Stimulated activated CD4-positive, alpha-beta T cell treated with anti-CD3 and anti-CD28 coated beads, TNF-alpha, amount 100 ng/mL, for 4 hours (primary cell): ENCODE measurements at regions not wholly inside any gene's neighbourhood (a gene's known extent, or its start where the extent isn't known, plus 50 kb on each side); places are given as distances from the start of the nearest gene placed in this dataset.
"Not testable (repeated sequence)": the region's sequence is repeated elsewhere in the genome, so short reads cannot be mapped to it uniquely, and the experiment has no call there.

Source experiments
- DNase-seq, 3 experiments: peaks; one replicate each; pipeline ENCODE4 v3.0.0-alpha.2; 2020; ENCODE audit warnings: low read depth in 3 of 3

DNA sequence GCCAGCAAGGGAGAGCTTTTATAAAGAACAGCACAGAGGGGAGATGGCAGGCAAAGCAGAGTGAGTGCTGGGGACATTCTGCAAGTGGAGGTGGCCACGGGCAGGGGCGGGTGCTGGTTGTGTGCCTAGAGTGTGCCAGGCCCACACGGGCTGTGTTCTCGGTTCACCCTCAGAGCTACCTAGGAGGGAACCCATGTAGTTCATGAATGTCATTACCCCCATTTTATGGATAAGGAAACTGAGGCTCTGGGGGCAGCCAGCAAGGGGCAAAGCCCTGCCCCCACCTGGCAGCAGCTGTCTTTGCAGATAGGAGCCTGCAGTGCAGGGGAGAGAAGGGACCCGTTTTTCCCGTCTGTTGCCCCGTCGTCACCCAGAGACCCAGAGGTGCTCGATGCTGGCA, 85.2 kb upstream of the NCOR2 start:
- DNase-seq: no peak

DNA sequence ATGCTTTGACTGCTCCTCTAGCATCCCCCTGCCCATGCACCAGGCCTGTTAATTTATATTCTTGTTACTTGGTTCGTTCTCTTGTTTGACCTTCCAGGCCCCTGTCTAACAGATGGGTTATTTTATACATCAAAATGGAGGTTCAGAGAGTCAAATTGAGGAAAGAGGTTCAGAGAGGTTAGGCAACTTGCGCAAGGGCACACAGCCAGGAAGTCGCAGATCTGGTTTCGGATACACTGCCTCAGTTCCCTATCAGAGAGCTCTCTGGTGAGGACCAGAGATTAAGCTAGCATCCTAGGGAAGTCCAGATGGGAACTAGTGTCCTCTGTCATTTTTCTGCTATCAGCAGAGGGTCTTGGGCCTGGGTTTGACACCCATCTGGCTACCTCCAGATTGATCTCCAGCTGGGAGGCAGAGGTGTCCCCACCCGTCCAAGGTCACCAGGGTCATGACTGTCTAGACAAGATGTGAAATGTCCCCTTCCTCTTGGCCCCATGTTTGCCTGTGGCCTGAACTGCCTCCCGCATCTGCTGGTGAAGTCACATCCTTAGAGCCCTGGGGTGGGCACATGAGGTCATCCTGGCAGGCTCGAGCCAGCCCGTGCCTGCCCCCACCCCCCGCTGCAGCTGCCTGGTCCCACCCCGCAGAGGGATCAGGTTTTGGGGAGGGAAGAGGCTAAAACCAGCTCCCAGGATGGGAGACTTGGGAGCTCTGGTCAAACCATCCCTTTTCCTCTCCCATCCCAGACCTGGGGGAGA, 84.3 kb upstream of the NCOR2 start:
- no peak for DNase-seq

DNA sequence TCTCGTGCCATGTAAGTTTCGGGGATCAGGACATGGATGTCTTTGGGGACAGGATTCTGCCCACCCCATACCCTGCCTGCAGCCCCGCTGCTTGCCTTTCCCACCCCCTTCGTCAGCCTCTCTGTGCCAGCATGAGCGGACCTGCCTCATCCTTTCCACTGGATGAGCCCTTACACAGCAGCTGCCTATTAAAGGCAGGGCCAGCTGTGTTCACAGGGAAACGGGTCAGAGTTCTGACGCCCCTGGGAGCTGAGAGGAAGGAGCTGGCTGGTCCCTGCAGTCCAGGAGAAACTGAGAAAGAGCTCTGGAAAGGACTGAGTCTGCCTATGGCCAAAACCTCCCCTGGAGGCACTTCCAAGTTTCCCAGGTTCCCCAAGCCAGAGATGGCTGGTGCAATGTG, 83.5 kb upstream of the NCOR2 start:
- DNase-seq: no peak

DNA sequence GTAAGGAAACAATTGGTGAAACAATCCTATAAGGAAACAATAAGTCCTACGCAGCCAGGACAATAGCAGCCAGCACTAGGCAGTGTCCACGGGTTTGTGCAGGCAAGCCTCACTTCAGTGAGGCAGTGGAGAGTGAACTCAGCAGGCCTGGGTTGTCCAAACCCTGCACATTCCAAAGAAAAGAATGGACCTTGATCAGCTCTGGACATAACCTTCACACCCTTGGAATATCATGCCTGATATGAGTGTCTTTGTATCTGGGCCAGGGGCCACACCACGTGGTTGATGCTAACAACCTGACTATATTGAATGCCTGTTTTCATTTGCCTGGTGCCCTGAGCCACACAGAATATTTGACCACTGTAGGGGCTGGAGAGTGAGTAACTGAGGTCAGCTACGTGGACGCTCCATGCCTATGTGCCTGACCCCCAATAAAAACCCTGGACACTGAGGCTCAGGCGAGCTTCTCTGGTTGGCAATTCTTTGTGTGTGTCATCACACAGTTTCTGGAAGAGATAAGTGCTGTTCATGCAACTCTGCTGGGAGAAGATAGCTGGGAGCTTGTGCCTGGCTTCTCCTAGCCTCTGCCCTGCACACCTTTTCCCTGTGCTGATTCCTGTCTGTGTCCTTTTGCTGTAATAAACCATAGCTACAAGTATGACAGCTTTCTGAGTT, 81.4 kb upstream of the NCOR2 start:
- no peak for DNase-seq

DNA sequence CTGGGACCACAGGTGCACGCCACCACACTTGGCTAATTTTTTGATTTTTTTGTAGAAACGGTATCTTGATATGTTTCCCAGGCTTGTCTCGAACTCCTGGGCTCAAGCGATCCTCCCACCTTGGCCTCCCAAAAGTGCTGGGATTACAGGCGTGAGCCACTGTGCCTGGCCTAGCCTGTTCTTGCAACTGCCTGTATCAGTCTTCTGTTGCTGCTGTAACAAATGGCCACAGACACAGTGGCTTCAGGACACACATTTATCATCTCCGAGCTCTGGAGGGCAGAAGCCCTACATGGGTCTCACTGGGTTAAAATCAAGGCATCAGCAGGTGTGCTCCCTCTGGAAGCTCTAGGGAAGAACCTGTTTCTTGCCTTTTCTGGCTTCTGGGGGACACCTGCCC, 79.9 kb upstream of the NCOR2 start:
- no peak for DNase-seq

DNA sequence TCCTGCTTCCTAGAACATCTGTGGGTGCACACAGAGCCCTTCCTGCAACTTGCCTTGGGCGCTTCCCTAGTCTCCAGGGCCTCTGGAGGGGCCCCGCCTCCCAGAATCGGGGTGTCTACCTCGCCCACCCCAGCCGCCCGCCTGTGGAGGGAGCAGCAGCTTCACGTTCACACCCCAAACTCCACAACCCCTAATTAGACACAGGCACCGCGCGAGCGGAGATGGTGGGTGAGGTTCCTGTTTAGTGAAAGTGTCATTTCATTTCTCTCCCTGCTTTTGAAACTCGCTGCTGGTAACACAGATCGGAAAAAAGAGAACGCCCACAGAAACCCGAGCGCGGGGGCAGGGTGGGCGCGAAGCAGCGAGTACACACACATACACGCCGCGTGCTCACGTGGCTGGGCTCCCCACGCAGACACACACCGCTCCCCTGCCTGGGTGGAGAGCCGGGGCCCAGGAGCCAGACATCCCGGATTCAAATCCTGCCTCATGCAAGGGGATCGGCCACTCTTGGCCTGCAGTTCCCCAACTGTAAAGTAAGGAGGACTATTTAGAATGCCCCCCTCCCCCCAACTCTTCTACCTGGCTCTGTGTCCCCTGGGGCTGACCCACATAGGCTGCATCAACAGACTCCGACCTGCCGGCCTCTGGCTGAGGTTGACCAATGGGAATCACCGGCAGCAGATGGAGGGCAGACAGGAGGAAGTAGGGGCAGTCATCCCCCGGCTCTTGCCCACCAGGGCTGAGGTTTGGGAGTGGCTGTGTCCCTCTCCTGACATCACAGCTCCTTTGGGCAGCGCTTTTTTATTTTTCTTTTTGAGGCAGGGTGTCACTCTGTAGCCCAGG, 79.2 kb upstream of the NCOR2 start:
- peak; percentile 39 to 84 (median 73) for DNase-seq

DNA sequence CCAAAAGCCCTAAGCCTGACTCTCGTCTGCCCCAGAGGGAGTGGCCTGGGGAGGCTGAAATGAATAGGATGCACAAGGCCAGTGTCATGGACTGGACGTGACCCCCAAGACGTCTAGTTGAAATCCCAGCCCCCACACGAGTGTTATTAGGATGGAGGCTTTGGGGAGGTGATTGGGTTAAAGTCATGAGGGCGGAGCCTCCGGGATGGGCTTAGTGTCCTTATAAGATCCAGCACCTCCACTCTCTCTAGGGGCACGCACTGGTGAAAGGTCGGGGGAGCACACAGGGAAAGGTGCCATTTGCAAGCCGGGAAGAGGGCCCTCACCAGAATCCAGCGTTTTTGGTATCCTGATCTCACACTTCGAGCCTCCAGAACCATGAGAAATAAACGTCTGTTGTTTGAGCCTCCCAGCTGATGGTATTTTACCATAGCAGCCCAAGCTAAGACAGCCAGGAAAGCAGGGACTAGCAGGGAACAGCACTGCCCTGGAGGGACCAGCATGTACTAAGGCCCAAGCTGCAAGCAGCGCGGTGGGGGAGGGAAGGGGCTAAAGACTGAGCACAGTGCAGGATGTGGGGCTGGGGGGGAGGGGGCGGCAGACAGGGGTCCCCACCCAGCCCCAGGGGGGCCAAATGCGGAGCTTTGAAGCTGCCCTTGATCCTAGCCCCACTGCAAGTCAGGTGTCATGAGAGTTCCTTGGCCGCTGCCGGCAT, 78.3 kb upstream of the NCOR2 start:
- DNase-seq: no peak

DNA sequence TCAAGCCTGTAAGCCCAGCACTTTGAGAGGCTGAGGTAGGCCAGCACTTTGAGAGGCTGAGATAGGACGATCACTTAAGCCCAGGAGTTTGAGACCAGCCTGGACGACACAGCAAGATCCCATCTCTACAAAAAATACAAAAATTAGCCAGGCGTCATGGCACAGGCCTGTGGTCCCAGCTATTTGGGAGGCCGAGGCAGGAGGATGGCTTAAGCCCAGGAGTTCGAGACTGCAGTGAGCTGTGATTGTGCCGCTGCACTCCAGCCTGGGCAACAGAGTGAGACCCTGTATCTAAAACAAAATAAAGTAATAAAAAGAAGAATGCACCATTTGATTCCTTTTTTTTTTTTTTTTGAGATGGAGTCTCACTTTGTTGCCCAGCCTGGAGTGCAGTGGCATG, 76.4 kb upstream of the NCOR2 start:
- not testable (repeated sequence) for DNase-seq

DNA sequence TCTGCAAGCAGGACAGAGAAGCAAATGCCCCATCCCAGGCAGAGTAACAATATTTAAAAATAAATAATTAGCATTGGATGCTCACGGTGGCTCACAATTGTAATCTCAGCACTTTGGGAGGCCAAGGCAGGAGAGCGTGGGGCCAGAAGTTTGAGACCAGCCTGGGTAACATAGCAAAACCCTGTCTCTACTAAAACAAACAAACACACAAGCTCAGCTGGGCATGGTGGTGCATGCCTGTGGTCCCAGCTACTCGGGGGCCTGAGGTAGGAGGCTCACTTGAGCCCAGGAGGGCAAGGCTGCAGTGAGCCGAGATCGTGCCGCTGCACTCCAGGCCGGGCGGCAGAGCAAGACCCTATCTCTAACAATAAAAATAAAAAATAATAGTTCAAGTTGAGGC, 74.7 kb upstream of the NCOR2 start:
- DNase-seq: no peak

DNA sequence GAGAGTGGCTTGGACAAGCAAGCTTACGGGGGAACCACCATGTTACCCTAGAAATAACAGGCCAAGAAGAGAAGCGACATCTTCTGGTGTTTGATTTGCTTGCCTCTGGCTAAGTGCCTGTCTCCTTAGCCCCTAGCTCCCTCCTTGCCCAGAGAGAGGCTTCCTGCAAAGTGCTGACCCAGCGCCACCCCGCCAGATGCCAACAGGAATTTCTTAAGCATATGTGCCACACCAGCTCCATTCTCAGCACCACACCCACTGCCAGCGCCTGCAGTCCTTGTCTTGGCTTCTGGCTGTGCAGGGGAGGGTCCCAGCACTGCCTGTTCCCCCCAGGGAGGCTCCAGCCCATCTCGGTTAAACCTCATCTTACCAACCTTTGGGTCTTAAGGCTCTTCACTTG, 74.2 kb upstream of the NCOR2 start:
- no peak for DNase-seq

DNA sequence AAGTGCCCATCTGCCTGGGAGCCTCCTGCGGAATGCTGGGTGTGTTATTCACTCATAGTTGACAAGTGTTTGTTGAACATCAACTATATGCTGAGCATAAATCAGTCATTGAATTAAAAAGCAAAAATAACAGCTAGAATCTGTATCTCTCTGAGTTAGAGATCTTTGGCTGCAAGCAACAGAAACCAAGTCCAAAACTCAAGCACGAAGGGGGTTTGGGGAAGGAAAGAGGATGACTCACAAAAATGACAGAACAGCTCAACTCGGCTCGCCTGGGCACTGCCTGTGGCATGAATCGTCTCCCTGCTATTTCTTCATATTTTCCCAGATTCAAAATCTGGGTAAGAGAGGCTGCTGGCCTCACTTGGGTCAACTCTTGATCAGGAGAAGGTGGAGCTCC, 72.6 kb upstream of the NCOR2 start:
- no peak for DNase-seq

DNA sequence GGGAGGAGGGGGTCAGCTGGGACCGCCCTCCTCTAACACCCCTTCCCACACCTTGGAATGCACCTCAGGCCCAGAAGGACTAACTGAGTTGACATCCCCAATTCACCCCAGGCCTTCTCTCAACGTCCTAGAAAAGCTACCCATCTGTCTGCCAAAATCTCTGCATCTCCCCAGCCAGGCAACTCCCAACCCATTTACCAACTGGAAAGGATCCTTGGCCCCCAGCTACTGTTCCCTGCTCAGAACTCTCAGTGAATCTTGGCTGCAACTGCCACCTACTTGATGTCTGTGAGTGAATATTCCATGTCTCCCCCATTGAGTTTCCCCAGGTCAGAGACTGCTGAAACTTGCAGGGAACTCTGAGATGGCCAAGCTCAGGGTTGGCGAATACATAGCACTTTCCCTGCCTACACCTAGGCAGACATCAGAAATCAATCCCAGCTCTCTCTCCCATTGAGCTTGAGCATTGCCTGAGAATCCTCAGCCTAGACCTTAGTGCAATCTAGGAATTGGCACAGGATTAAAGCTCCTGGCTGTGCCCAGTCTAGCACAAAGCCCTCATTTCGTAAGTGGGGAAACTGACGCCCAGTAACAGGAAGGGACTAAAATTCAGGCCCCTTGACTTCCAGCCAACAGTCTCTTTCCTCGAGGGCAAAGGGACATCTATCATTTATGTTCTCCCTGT, 71.9 kb upstream of the NCOR2 start:
- DNase-seq: no peak

DNA sequence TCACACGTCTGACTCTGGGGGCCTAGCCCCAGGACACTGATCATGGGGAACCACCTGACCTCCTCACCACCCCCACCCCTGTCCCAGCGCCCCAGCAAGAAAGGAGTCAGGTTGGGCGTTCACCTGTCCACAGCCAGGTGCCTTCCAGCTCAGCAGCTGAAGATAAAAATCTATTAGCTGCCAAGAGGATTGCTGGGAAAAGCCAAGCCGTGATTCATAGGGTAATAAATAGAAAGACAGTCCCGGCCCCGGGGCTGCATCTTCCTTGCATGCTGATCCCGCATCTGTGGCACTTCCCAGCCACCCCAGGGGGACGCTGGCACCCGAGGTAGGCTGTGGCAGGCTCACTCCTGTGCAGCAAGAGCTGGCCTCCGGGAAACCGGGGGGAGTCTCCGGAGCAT, 70.2 kb upstream of the NCOR2 start:
- no peak for DNase-seq

DNA sequence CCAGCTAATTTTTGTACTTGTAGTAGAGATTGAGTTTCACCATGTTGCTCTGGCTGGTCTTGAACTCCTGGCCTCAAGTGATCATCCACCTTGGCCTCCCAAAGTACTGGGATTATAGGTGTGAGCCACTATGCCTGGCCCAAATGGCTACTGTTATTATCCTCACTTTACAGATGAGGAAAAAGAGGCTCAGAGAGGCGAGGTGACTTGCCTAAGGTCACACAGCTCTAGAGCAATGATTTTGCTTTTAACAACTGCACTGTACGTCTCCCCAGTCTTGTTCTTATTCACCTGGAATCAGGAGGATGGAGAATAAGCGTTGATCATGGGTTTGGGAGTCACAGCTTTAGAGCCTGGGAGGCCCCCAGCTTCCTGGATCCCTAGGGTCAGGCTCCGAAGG, 69.8 kb upstream of the NCOR2 start:
- no peak for DNase-seq

DNA sequence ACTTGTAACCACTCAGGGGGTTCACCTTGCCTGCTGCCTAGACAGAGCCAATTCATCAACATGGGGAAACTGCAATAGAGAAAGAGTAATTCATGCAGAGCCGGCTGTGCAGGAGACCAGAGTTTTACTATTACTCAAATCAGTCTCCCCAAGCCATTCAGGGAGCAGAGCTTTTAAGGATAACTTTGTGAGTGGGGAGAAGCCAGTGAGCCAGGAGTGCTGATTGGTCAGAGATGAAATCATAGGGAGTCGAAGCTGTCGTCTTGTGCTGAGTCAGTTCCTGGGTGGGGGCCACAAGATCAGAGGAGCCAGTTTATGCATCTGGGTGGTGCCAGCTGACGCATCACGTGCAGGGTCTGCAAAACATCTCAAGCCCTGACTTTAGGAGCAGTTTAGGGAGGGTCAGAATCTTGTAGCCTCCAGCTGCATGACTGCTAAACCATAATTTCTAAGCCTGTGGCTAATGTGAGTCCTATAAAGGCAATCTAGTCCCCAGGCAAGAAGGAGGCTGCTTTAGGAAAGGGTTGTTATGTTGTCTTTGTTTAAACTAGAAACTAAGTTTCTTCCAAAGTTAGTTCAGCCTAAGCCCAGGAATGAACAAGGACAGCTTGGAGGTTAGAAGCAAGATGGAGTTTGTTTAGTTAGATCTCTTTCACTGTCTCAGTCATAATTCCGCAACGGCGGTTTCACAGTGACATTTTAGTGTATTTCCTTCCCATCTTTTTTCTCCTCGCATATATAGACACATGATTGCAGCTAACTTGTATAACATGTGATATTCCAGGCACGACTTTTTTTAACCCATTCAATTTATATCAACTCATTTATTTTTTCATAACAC, 68.9 kb upstream of the NCOR2 start:
- peak; percentile 15 to 36 (median 16) for DNase-seq

DNA sequence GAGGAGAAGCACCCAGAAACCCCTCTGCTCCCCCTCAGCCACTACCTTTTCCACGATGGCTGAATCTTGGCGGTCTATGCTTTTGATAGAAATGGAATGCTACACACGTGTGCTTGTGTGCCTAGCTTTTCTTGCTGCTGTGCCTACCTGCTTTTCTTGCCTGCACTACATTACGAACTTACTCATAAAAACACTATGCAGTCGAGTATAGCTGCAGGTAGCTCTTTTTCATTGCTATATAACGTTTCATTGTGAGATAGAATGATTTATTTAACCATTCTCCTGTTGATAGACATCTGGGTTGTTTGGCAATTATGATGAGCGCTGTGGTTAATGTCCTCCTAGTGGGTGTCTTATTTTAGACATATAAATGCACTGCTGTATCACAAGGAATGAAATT, 67.9 kb upstream of the NCOR2 start:
- no peak for DNase-seq

DNA sequence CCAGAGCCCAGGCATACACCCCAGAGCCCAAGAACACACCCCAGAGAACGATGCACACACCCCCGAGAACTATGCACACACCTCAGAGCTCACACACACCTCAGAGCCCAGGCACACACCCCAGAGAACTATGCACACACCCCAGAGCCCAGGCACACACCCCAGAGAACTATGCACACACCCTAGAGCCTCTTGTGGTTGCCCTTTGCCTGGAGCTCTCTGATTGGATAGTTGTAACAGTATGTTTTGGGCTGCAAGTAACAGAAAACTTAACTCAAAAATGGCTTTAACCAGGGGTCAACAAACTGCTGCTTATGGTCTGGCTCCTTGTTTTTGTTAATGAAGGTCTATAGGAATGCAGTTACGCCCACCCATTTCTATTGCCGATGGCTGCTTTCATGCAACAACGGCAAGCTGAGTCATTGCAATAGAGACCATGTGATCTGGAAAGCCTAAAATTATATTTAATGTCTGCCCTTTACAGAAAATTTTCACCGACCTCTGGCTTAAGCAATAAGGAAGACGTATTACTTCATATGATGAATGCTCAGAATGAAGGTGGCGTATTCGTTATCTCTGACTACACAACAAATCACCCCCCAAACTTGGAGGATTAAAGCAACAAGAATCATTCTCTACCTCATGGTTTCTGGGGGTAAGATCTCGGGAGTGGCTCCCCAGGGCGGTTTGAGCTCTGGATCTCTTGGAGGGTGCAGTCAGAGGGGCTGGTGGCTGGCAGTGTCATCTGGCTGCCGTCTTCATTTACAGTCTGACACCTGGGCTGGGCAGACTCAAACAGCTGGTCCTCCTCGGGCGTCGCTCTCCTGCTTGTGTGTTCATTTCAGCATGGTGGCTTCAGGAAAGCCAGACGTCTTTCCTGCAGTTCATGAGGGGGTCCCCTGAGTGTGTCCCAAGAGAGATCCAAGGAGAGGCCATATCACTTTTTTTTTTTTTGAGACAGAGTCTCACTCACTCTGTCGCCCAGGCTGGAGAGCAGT, 66.3 kb upstream of the NCOR2 start:
- DNase-seq: no peak

DNA sequence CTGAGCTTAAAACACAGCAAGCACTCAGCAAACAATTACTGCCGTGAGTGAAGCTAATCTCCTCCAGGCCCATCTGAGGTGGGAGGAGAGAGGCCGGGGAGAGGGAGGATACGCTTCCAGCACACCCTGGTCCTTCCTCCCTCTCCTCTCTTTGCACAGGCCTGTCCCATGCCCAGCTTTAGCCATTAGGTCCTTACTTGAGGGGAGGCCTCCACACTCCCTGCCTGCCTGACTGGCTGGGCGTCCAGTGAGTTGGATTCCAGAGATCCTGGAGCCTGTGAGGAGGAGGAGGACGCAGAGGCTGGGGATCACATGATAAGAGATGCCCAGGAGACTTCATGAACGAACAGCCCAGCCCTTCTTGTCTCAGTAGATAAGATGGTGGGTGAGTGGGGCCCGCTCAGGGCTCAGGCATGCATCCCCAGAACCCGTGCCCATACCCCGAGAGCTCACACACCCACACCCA, 65.1 kb upstream of the NCOR2 start:
- no peak for DNase-seq

DNA sequence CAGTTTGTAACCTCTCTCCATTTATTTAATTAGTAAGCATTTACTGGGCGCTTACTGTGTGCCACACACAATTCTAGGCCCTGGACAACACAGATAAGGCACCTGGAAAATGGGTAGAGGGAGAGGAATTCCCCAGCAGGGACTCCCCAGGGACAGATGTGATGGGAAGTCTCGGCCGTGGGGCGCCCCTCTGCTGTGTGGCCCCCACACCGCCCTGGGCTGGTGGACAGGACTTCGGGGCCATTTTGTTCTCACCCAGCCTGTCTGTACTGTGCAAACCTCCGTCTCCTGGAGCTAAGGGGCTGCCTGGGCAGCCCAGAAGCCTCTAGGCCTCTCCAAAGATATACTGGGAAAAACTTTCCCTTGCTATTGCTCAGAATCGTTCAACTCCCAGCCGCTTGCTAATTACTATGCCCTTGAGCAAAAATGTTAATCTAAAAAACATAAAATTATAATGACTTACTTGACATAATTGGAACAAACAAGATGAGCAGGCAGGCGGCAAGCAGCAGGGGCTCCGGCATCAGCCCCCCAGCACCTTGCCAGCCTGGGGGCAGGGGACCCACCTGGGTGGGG, 64.4 kb upstream of the NCOR2 start:
- no peak for DNase-seq
